Vagina (tissue), 2 donors: ENCODE measurements at regions not wholly inside any gene's neighbourhood (a gene's known extent, or its start where the extent isn't known, plus 50 kb on each side); places are given as distances from the start of the nearest gene placed in this dataset.

ENCODE experiments used
- DNase-seq, 2 donors: peaks; one replicate each; pipeline ENCODE4 v3.0.0-alpha.2; 2017; ENCODE audit errors: extremely low spot score in 2 of 2
- H3K27ac ChIP-seq: fragments of 200-600 bp; sonication (generic); one replicate; pipeline ENCODE4 v1.5.1; 2019
- H3K27me3 ChIP-seq: fragments of 200-600 bp; sonication (generic); one replicate; pipeline ENCODE4 v1.5.1; 2019
- H3K36me3 ChIP-seq, 2 donors: fragments of 200-600 bp; sonication (generic); one replicate each; pipeline ENCODE4 v1.5.1; 2017 to 2019
- H3K4me1 ChIP-seq: fragments of 200-600 bp; sonication (generic); one replicate; pipeline ENCODE4 v1.5.1; 2019
- H3K4me3 ChIP-seq, 2 donors: fragments of 200-600 bp; sonication (generic); 1 replicate in 1 of 2; 2 replicates in 1 of 2; pipeline ENCODE4 v1.5.1; 2016 to 2019
- H3K9me3 ChIP-seq: fragments of 200-600 bp; sonication (generic); one replicate; pipeline ENCODE4 v1.5.1; 2019
- CTCF ChIP-seq, 3 experiments: fragments of 450-650 bp in 2 of 3; fragments of 200-600 bp in 1 of 3; sonication (generic) in 1 of 3; IDR thresholded peaks; one replicate each; pipeline ENCODE4 v1.5.1; 2017 to 2019; ENCODE audit warnings: antibody characterized with exemption in 3 of 3, mild to moderate bottlenecking in 2 of 3, moderate library complexity in 2 of 3
- POLR2A ChIP-seq, 2 donors: fragments of 450-650 bp; IDR thresholded peaks; one replicate each; pipeline ENCODE4 v1.6.1; 2017; ENCODE audit warnings: antibody characterized with exemption in 2 of 2, mild to moderate bottlenecking in 2 of 2, moderate library complexity in 2 of 2
- POLR2AphosphoS5 ChIP-seq, 2 donors: sonication (generic); formaldehyde crosslinking; IDR thresholded peaks; one replicate each; pipeline ENCODE4 v1.9.0; 2017; ENCODE audit warnings: antibody characterized with exemption in 2 of 2, mild to moderate bottlenecking in 2 of 2, low read depth in 1 of 2; ENCODE audit not compliant: insufficient read depth in 1 of 2
- intact Hi-C: fragments of 100-400 bp; cut with DNase I; formaldehyde crosslinking; loops from one replicate; pipeline ENCODE4 v1.15.1; 2023

GRCh38 chr2:195521589-195521988 is 135.4 kb upstream of the SLC39A10 start:
- Histone ChIP-seq H3K36me3 (no peaks in the 10 kb centered on the region), H3K4me1 (no peaks in the 10 kb centered on the region), H3K27ac (no peak overlapping the region), H3K27me3 (no peaks in the 10 kb centered on the region), H3K9me3 (no peaks in the 10 kb centered on the region), H3K4me3 (no peak overlapping the region)
- TF ChIP-seq POLR2AphosphoS5 (IDR thresholded peaks at IDR 0.05; ENCODE audit: insufficient read depth in 1 of 2, low read depth in 1 of 2) (no peak), POLR2A (IDR thresholded peaks at IDR 0.05) (no peak), CTCF (IDR thresholded peaks at IDR 0.05) (no peak)
- no peak for DNase-seq
- intact Hi-C loops, result no loop called here

GRCh38 chr2:195520671-195521155 is 136.3 kb upstream of the SLC39A10 start:
- Histone ChIP-seq H3K4me3 (no peak overlapping the region), H3K27me3 (no peaks in the 10 kb centered on the region), H3K9me3 (no peaks in the 10 kb centered on the region), H3K4me1 (no peaks in the 10 kb centered on the region), H3K27ac (no peak overlapping the region), H3K36me3 (no peaks in the 10 kb centered on the region)
- intact Hi-C loops, result no loop called here
- no peak for DNase-seq
- no peak for TF ChIP-seq CTCF (IDR thresholded peaks at IDR 0.05)
- TF ChIP-seq POLR2AphosphoS5 (IDR thresholded peaks at IDR 0.05; ENCODE audit: insufficient read depth in 1 of 2, low read depth in 1 of 2), result no peak
- no peak for TF ChIP-seq POLR2A (IDR thresholded peaks at IDR 0.05)

GRCh38 chr2:195515551-195515950 is 141.5 kb upstream of the SLC39A10 start:
- H3K27ac ChIP-seq, result no peak overlapping the region
- no peak for DNase-seq
- H3K9me3 ChIP-seq, result no peaks in the 10 kb centered on the region
- no peaks in the 10 kb centered on the region for H3K36me3 ChIP-seq
- TF ChIP-seq POLR2A (IDR thresholded peaks at IDR 0.05) (no peak), POLR2AphosphoS5 (IDR thresholded peaks at IDR 0.05; ENCODE audit: insufficient read depth in 1 of 2, low read depth in 1 of 2) (no peak), CTCF (IDR thresholded peaks at IDR 0.05) (no peak)
- H3K4me3 ChIP-seq, result no peak overlapping the region
- H3K27me3 ChIP-seq, result no peaks in the 10 kb centered on the region
- intact Hi-C loops, result no loop called here
- no peaks in the 10 kb centered on the region for H3K4me1 ChIP-seq

GRCh38 chr2:195514365-195514764 is 142.7 kb upstream of the SLC39A10 start:
- intact Hi-C loops, result no loop called here
- no peak for TF ChIP-seq POLR2AphosphoS5 (IDR thresholded peaks at IDR 0.05; ENCODE audit: insufficient read depth in 1 of 2, low read depth in 1 of 2)
- TF ChIP-seq POLR2A (IDR thresholded peaks at IDR 0.05), result no peak
- no peak for TF ChIP-seq CTCF (IDR thresholded peaks at IDR 0.05)
- H3K36me3 ChIP-seq, result no peaks in the 10 kb centered on the region
- no peaks in the 10 kb centered on the region for H3K4me1 ChIP-seq
- no peak overlapping the region for H3K27ac ChIP-seq
- DNase-seq, result no peak
- H3K27me3 ChIP-seq, result no peaks in the 10 kb centered on the region
- H3K4me3 ChIP-seq, result no peak overlapping the region
- no peaks in the 10 kb centered on the region for H3K9me3 ChIP-seq

GRCh38 chr2:195513119-195513518 is 143.9 kb upstream of the SLC39A10 start:
- TF ChIP-seq POLR2A (IDR thresholded peaks at IDR 0.05) (no peak), POLR2AphosphoS5 (IDR thresholded peaks at IDR 0.05; ENCODE audit: insufficient read depth in 1 of 2, low read depth in 1 of 2) (no peak), CTCF (IDR thresholded peaks at IDR 0.05) (no peak)
- no peak overlapping the region for H3K27ac ChIP-seq
- no peaks in the 10 kb centered on the region for H3K4me1 ChIP-seq
- DNase-seq, result no peak
- H3K4me3 ChIP-seq, result no peak overlapping the region
- H3K27me3 ChIP-seq, result no peaks in the 10 kb centered on the region
- no peaks in the 10 kb centered on the region for H3K36me3 ChIP-seq
- intact Hi-C loops, result no loop called here
- H3K9me3 ChIP-seq, result no peaks in the 10 kb centered on the region
